ENCODE measurements at regions not wholly inside any gene's neighbourhood (a gene's known extent, or its start where the extent isn't known, plus 50 kb on each side); places are given as distances from the start of the nearest gene placed in this dataset.
A peak's percentile ranks its signal among the peaks of the same experiment; 100 is the strongest.

DNA sequence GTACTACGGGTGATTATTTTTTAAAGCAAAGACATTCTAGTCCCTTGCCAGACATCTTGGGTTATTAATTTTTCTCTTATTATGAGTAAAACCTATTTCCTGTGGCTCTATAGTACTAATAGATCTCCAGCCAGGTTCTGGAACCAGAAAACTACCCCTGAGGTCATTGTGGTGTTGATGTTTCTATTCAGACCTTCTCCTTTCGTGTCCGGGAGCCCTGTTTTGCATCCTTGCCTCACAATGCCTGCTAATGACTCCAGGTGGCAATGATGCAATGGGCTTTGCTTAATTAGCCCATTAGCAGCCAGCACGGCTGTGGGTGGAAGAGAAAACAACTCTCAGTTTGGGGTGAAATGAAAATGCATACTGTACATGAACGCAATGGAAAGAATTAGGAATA is 62.9 kb upstream of the ARG1 start:
- DNase-seq = no peak

- DNase-seq = no peak
Observed at GRCh38 chr6:131510591-131510990, 62.4 kb upstream of the ARG1 start.

DNA sequence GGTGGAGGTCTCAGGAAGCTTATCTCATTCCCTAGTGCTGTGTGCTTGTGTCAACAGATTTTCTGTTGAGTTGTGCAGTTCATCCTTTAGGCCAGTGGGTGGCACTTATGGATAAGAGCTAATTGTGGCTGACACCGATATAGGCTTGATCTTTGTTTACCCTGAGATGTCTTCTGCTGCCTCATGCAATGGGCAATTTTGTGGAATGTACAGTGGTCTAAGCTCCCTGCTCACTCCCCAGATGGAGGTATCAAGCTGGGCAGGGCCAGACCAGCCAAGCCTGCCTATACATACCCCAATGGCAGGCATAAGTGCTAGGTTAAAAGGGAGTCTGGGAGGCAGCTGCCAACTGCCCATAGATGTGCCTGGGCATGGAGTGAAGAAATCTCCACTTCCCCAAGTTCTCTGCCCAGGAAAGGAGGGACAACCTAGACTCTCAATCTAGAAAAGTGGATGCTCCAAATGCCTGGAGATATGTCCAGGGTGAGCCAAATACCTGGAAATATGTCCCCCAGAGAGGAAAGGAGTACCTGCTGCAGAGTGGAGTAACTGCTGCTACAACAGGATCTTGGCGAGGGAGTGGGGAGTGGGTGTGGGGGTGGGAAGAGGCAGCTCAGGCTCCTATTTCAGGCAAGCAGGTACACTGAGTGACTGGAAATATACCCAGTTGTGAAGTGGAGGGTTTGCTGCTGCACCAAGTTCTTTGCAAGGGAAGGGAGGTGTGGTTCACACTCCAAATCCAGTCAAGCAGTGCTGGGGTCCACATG is 53.2 kb upstream of the ARG1 start:
- peak; percentile 45 for DNase-seq

All from fibroblast of skin of scalp (primary cell).